AML-193 (cell line): ENCODE measurements at regions not wholly inside any gene's neighbourhood (a gene's known extent, or its start where the extent isn't known, plus 50 kb on each side); places are given as distances from the start of the nearest gene placed in this dataset.

ENCODE experiments used
- DNase-seq, 2 experiments: peaks; one replicate each; lab custom pipeline; 2025; lab: John Stamatoyannopoulos, UW

DNA sequence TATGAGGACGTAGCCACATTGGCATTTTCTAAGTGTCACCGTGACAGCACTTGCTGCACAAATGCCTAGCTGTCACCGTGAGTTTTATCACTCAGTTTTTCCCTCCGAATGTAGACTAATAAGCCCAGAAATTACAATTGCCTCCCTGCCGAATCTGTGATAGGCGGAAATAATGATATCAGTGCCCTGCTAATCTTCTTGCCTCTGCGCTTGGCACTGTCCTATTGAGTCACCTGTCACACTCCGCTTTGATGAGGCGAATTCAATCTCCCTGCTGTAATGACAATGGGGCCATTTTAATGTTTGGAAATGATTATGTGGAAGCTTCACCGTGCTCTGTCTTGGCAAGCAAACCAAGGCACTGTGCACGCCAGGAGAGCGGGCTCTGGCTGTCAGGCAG is 112.8 kb downstream of the LINC00237 start:
- DNase-seq, result no peak

DNA sequence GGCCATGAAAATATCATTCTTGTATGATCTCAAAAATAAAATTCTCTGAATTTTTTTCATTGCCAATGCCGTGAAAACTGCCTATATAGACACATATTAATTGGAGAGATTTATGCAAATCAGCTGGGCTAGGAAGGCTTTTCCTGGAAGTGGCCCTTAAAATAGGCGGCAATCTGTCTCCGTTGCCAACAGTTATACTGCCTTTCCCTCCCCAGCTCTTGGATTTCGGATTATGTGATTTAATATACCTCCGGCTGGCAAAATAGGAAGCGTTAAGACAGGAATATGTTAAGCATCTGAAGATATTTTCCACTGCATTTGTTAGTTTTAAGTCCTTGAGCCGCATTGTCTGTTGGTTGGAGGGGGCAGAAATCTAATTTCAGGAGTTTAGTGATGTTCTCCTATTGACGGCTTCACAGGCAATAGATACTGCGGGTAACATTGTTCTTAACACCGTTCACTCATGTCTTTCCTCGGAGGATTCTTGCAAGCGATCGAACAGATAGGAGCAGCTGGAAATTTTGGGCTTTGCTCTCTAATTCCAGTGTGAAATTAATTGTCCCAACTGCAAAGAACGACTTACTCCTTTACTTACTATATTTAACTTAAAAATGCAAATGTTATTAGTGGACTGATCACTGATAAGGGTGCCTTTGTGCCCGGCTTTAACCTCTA is 113.3 kb downstream of the LINC00237 start:
- DNase-seq, result no peak

DNA sequence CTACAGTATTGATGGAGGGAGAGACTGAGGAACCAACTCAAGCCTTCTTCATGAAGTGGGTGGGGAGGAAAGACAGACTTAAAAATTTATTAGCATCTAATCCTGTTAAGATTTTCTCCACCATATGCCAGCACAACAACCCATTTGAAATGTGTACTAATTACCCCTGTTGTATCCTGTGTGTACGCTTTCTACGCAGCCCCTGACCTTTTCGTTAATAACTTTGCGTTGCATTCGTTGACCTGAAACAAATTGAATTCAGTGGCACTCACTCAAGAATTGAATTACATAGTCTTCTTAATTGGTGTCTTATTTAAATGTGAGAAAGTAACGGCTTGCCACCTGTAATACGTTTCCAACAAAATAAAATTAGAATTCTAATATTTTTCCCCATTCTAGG is 113.9 kb downstream of the LINC00237 start:
- no peak for DNase-seq

DNA sequence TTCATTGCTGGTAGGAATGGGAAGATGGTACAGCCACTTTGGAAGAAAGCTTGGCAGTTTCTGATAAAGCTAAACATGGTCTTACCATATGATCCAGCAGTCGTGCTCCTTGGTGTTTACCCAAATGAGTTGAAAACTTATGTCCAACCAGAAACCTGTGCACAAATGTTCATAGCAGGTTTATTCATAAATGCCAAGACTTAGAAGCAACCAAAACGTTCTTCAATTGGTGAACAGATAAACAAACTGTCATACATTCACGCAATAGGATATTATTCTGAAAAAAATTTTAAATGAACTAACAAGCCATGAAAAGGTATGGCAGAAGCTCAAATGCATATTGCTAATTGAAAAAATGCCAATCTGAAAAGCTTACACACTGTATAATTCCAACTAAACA is 117.1 kb downstream of the LINC00237 start:
- DNase-seq, result no peak

DNA sequence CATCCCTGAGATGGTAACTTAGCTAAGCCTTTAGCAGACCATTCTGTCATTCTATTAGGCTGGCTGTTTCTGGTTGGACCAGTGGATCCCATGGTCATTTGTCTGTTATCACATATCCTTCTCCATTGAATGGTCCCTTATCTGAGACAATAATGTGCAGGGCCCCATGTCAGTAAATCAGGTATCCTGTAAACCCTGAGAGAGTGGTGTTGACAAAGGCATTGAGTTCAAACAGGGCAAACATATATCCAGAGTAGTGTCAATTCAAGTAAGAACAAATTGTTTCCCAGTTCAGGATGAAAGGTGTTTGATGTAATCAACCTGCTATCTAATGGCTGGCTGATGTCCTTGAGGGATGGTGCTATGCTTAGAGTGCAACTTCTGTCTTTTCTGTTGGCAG is 126.2 kb downstream of the LINC00237 start:
- DNase-seq, result no peak

DNA sequence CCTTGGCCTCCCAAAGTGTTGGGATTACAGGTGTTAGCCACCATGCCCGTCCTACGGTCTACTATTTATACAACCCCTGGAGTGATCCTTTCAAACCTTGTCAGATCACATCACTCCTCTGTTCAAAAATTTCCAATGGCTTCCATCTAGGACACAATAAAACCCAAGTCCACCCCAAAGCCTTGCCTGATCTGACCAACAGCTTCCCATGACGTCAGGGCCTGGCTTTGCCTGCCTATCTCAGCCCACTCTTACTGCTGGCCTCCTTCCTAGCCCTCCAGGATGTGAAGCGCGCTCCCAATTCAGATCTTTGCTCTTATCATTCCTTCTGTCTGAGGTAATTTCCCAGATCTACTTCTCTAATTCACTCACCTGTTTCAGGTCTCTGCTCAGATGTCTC is 128.4 kb downstream of the LINC00237 start:
- no peak for DNase-seq

DNA sequence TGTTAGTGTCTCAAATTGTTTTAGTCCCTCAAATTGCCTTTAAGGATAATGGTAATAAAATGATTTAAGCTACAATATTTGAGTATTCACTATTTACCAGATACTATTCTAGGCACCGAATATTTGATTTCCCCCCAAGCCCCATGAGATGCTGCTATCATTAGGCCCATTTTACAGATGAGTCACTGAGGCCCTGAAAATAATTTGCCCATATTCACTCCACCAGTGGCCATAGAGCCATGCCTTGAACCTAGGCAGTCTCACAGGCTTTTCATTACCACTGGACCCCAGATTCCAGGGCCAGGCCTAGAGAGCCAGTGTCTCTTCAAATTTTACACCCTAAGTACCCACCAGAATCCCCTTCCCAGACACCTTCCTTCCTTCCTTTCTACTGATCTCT is 133.7 kb downstream of the LINC00237 start:
- no peak for DNase-seq

DNA sequence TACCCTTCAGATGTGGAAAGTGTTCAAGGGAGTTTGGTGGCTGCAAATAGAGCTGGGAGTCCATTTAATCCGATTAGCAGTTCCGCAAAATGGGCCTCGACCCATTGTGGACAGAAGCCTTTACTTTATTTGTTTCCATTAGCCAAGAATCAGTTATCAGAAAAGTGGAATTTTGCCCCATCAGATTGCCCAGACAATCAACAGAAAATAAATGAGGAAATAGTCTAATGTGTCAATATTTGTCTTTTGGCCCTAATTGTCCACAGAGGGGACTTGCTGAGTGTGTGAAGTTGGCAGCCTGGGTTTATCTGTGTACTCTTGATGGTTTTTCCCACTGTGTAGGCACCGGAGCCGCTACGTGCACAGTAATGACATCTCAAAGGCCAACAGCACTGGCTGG is 134.3 kb downstream of the LINC00237 start:
- no peak for DNase-seq

DNA sequence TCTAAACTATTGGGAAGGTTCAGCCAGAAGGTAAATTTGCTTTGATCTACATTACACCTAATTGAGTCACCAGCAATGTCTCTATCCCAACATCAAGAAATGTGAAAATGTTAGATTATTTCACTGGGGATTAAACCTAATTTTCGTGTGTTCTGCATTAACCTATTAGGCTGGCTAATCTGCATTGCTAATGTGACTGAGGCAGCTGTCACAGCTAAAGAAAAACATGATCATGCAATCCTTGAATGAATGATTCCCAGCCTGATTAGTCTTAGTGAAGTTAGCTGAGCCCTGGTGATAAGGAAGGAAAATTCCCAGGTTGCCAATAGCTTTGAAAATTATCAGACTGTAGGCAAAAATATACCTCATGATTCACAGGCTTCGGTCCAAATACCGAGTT is 135.3 kb downstream of the LINC00237 start:
- DNase-seq, result no peak

DNA sequence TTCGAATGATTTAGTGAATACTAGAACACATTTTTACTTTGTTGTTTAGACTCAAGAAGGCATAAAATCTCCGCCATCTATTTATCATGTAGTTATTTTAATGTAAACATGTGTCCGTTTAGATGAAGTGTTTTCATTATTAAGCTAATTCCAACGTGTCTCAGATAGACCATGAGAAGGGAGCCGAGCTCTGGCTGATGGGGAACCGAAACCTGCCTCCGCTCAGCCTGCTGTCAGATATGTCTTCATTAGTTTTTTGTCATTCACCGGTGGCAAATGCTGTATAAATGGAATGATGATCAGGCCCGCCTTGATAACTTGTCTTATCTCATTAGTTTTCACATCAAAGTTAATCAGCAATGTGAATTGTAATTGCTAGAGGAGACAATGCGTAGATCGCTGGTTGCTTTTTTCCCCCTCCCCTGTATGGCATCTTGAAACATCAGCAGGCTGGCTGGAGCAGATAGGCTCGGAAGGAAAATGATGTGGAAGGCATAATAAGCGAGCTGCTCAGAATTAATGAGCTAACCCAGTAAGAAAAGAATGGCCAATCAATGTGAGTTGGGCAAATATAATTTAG is 136.4 kb downstream of the LINC00237 start:
- no peak for DNase-seq

DNA sequence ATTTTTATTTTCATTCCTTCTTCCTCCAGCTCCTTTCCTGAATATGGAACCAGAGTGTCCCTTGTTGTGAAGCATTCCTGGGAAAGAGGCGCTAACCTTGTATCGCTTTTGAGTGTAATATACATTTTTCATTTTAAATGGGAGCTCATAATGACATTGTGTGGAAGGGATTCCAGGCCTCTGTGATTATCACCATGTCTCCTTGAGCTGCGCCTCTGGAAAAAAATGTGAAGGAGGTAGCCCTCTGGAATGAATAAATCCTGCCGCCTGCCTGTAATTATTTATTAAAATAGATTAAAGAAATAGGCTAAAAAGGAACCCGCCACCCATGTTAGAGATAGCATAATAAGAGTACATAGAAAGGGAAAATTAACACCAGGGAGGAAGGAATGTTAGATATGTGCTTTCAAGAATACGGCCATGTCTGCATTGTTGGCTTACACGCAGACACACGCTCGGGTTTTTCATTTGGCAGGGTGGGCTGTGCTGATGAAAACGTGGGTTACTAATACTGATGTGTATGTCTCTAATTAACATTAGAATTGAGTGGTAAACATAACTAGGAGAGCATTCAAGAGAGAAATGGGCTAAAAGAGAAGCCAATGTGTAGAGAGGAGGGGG is 138.5 kb downstream of the LINC00237 start:
- no peak for DNase-seq

DNA sequence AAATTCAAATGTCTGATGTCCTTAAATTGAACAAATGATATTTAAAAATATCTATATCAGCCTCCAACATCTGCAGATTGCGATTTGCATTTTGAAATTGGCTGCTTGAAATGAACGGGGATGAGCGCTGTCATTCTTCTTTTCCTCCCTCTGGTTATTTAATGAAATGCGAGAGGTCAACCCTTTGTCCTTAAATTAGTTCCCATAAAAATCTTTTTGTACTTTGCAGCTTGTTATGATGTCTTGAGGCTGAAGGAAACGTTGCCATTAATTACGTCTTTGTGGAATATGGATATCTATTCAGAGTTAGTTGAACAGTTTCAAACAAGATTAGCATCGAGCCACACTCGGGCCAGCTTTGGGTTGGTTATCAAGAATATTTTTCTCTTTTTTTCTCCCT is 140.0 kb downstream of the LINC00237 start:
- DNase-seq, result no peak

DNA sequence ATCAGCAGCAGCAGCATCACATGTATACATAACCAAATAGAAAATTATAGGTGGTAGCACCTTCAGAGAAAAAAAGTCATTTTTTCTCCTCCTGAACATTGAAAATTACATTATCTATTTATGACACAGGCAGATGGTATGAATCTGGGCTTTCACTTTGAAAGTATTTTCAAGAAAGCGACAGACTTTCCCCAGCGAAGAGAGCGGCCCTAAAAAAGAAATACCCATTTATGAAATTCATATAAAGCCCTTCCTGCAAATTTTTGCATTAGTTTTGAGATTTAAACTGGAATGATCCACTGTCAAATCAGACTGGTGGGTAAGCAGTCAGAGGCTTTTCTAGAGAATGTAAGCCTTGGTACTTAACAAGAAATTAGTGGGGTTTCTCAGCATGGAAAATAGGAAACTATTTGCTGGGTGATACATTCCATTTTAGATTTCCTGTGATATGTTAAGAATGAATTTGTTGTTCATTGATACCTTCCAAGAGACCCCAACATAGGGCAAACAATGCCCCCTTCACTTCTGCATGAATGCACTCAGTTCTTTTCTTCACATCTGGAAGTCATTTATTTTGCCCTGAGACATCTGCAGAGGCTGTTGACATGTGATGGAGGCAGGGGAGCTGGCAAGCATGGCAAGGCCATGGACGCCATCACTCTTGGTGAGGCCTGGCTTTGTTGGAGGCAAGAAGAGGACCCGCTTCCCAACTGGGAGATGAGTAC is 147.0 kb downstream of the LINC00237 start:
- no peak for DNase-seq

DNA sequence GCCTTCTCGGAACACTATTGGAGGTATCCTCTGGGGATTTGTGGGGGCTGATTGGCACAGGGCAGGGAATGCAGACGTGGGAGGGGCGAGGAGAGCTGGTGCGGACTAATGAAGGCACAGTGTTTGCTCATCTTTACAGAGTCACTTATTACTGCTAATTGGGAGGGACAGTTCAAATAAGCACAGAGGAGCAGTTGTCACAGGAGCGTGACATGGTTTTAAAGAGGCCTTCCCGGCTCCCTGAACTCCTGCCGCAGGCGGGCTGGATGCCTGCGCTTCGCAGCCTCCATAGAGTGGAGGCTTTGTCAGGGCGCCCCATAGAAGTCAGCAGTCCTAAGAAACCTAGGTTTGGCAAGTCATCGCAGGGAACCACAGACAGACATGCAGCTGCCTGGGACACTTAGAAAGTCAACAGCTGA is 149.6 kb downstream of the LINC00237 start:
- DNase-seq, result no peak

DNA sequence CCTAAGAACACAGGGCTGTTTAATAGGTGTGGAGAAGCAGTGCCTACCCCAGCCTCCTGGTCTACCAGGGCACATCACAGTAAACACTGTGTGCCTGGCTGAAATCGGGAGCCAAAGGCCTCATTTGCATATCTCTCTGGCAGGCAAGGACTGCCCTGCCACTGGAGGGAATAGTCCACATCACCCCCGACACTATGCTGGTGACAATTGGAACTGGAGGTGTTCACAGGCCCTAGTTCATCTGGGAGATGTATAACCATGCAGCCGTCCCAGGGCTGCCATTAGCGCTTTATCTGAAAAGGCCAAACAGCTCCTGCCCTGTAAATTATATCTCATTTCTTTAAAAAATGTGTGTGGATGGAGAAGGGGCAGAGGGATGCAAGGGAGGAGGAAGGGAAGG is 150.3 kb downstream of the LINC00237 start:
- no peak for DNase-seq

DNA sequence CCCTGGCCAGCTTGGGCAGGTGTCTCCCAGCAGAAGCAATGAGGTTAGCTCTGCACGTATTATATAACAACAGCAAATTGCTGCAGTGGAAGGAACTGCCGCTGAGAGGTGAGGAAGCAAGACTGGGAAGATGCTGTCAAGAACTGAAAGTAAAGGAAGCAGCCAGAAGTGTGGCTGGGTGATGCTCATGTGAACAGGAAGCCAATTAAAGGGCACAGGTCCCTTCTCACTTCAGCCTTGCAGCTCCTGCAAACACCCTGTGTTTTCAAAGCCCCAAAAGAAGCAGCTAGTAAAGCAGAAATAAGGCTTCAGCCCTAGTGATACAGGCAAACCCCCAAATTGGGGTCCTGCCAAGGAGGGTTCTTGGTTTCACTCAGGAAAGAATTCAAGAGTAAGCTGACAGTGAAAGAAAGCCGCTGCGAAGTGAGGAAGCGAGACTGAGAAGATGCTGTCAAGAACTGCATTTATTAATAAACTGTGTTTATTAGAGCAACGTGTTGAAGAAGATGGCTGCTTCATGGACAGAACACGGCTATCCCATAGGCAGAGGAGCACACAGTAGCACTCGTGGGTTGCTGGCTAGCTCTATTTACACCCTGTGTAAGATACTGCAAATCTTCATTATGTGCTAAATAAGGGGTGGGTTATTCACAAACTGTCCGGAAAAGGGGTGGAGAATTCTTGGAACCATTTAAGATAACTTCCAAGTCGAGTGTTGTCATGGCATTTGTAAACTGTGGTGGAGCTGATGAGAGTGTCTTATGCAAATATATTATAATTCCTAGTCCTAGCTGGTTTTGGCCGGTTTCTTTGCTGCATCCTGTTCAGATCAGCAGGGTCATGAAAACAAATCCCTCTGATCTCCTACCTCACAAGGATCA is 152.2 kb downstream of the LINC00237 start:
- no peak for DNase-seq

DNA sequence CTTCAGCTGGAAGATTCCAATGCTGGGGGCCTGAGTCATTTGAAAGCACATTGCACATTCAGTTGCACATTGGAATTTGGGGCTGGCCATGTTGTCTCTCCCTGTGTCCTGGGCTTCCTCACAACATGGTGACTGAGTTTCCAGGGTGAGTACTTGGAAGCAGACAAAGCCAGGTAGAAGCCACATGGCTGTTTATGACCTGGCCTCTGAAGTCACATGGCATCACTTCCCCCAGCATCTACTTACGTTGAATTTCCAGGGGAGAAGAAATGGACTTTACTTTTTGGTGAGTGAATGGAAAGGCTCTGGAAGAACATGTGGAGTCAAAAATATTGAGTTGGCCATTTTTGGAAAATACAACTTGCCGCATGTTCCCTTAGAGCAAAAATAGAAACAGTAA is 155.5 kb downstream of the LINC00237 start:
- no peak for DNase-seq

DNA sequence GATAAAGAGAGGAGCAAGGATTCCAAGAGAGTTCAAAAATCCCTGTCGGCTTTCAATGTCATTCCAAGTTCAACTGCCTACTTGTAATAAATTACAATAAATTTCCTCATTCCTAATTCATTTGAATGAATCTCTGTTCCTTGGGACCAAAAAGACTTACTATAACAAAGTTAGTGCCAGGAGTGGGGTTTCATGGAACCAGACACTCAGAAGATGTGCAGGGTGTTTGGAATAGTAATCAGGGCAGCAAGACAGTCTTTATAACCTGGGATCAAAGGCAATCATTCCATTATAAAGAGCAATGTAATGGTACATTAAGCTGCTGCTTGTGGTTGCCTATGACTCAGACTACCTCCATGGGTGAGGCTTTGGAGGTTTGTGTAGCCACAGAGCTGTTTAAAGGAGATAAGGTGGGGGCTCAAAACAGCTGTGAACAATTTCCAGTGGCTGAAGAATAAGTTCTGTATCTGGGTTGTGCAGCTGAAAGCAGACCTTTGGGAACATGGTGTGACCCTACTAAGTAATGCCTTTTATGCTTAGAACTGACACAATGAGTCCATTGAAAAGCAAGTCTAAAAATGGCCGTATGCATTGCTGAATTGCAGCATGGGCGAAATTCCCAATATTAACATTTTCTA is 159.9 kb downstream of the LINC00237 start:
- DNase-seq, result no peak

DNA sequence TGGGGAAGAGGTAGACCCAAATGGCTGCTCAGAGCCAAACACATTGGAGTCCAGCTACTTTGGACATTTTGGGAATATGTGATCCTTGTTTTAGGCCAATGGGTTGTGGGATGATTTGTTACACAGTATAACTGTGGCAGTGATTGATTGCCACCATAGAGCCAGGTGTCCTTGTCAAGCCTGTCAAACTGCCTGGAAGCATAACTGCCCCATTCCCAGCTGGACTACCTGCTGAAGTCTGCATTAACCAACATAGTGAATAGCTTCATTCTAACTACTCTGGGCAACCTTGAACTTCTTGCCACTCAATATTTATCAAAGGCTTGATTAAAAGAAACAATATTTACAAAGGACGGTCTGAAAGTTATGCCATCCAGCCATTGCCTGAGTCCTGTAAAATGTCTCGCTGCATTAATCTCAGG is 164.7 kb downstream of the LINC00237 start:
- no peak for DNase-seq

DNA sequence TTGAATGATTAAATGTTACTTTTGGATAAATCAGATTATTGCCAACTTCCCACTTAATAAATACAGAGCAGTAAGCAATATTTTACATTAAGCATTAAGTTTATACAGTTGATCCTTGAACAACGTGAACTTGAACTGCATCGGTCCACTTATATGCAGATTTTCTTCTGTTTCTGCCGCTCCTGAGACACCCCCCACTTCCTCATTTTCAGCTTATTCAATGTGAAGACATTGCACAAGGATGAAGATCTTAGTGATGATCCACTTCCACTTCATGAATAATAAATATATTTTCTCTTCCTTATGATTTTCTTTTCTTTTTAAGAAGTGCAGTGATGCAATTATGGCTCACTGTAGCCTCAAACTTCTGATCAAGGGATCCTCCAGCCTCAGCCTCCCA is 167.2 kb downstream of the LINC00237 start:
- DNase-seq, result peak in 1 of 2 experiments; percentile 0

DNA sequence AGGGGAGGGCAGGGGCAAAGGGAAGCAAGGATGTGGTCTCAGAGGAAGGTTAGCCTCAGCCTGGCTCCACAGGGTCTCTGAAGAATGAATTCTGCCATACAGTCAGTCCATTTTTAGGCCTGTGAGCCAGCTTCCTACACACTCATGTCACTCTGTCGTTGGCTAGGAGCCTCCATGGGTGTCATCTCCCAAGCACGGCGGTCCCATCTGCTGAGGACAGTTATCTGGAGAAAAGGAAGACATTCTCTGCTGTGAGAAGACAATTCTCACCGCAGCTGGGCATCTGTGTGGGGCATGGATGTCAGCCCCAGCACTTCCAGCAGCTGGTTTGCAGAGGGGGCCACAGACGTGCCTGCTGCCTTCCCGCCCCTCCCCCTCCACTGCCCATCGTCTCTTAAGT is 167.6 kb downstream of the LINC00237 start:
- no peak for DNase-seq

DNA sequence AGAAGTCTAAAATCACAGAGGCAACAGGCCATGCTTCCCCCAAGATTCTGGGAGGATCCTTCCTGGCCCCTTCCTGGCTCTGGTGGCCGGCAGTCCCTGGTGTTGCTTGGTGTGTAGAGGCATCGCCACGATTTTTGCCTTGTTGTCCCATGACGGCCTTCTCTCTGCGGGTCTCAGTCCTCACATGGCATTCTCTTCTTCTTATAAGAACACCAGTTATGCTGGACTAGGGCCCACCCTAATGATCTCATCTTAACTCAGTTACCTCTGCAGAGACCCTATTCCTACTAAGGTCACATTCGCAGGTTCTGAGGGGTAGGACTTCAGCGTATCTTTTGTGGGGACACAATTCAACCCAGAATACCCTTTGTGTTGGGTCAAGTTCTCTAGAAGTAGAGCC is 168.0 kb downstream of the LINC00237 start:
- DNase-seq, result no peak
